ENCODE measurements at regions not wholly inside any gene's neighbourhood (a gene's known extent, or its start where the extent isn't known, plus 50 kb on each side); places are given as distances from the start of the nearest gene placed in this dataset.

DNA sequence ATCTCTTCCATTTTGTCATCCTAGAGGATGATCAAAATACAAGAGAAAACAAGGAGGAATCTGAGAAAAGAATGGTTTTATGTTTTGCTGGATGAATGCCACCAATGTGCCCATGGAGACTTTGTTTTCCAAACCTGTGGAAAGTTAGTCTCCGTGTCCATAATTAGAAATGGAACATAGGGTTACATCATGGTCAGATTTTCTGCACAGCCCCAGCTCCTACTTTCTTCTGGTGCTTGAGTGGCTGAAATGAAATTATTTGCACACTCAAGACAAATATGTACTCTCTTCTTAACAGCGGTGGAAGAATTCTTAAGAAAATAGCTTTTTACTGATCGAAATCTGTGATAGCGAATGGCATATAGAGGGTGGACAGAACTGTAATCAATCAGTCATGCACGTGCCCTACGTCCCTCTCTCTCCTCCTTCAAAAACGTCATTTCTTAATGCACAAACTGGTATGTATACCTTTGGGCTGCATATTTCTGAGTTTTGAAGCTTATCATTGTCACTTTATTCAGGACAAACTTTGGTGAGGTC lies 825.2 kb downstream of the AACS start:
- H3K27me3 Mint-ChIP-seq (ENCODE audit: unreplicated experiment), result no peaks in the 10 kb centered on the region
- CTCF ChIA-PET, result no interaction called here

DNA sequence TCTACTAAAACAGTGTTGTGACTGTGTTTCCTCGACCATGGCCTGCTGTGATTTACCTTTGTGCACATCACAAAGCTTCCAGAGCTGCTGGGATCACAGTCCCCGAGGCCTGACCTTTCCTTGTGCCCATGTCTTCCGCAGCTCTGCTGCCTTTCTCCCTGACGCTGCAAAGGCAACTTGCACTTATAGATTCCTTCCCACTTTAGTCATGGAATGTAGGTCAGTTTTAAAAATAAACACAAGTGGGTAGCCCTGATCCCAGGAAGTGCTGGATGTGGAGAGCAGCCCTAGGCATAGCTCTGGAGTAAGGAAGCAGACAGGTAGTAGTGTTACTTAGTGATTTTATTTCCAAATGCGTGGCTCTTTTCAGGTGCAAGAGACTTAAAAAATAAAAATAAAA lies 825.7 kb downstream of the AACS start:
- no peak overlapping the region for H3K4me3 Mint-ChIP-seq (ENCODE audit: low read depth, unreplicated experiment)
- no TSS peak for BruUV-seq (replicated peaks)
- no peaks in the 10 kb centered on the region for H3K36me3 Mint-ChIP-seq (ENCODE audit: insufficient read depth, unreplicated experiment)
- H3K27me3 Mint-ChIP-seq (ENCODE audit: unreplicated experiment), result no peaks in the 10 kb centered on the region
- DNase-seq, result no peak
- intact Hi-C loops (cut with micrococcal nuclease; ENCODE audit: unreplicated experiment), result no loop called here
- CTCF ChIA-PET, result no interaction called here
- no peak for TF ChIP-seq CTCF (IDR thresholded peaks at IDR 0.05; ENCODE audit: unreplicated experiment)
- H3K4me1 Mint-ChIP-seq (ENCODE audit: low read depth, unreplicated experiment), result no peaks in the 10 kb centered on the region
- peaks cover 2% of the 10 kb centered on the region for H3K9me3 Mint-ChIP-seq (ENCODE audit: low read depth, unreplicated experiment)
- H3K27ac Mint-ChIP-seq (ENCODE audit: unreplicated experiment), result no peak overlapping the region

More for the DNA sequence above, 825.2 kb downstream of the AACS start:
- no peak for DNase-seq
- no peaks in the 10 kb centered on the region for H3K36me3 Mint-ChIP-seq (ENCODE audit: insufficient read depth, unreplicated experiment)
- H3K9me3 Mint-ChIP-seq (ENCODE audit: low read depth, unreplicated experiment), result peaks cover 2% of the 10 kb centered on the region
- TF ChIP-seq CTCF (IDR thresholded peaks at IDR 0.05; ENCODE audit: unreplicated experiment), result no peak
- H3K27ac Mint-ChIP-seq (ENCODE audit: unreplicated experiment), result no peak overlapping the region
- H3K4me1 Mint-ChIP-seq (ENCODE audit: low read depth, unreplicated experiment), result no peaks in the 10 kb centered on the region
- intact Hi-C loops (cut with micrococcal nuclease; ENCODE audit: unreplicated experiment), result no loop called here
- BruUV-seq (replicated peaks), result no TSS peak
- no peak overlapping the region for H3K4me3 Mint-ChIP-seq (ENCODE audit: low read depth, unreplicated experiment)

- no peak for DNase-seq
- Mint-ChIP-seq H3K9me3 (ENCODE audit: low read depth, unreplicated experiment) (peaks cover 2% of the 10 kb centered on the region), H3K4me3 (ENCODE audit: low read depth, unreplicated experiment) (no peak overlapping the region), H3K27me3 (ENCODE audit: unreplicated experiment) (no peaks in the 10 kb centered on the region), H3K27ac (ENCODE audit: unreplicated experiment) (no peak overlapping the region), H3K36me3 (ENCODE audit: insufficient read depth, unreplicated experiment) (no peaks in the 10 kb centered on the region), H3K4me1 (ENCODE audit: low read depth, unreplicated experiment) (no peaks in the 10 kb centered on the region)
- no peak for TF ChIP-seq CTCF (IDR thresholded peaks at IDR 0.05; ENCODE audit: unreplicated experiment)
- no TSS peak for BruUV-seq (replicated peaks)
- intact Hi-C loops (cut with micrococcal nuclease; ENCODE audit: unreplicated experiment), result no loop called here
- CTCF ChIA-PET, result no interaction called here
Measured at GRCh38 chr12:125892276-125892675, 827.0 kb downstream of the AACS start.

GRCh38 chr12:125902991-125903390 lies 837.8 kb downstream of the AACS start:
- no peak overlapping the region for H3K27ac Mint-ChIP-seq (ENCODE audit: unreplicated experiment)
- CTCF ChIA-PET, result no interaction called here
- intact Hi-C loops (cut with micrococcal nuclease; ENCODE audit: unreplicated experiment), result no loop called here
- no peak for DNase-seq
- no peaks in the 10 kb centered on the region for H3K4me1 Mint-ChIP-seq (ENCODE audit: low read depth, unreplicated experiment)
- H3K27me3 Mint-ChIP-seq (ENCODE audit: unreplicated experiment), result no peaks in the 10 kb centered on the region
- BruUV-seq (replicated peaks), result no TSS peak
- H3K36me3 Mint-ChIP-seq (ENCODE audit: insufficient read depth, unreplicated experiment), result no peaks in the 10 kb centered on the region
- H3K9me3 Mint-ChIP-seq (ENCODE audit: low read depth, unreplicated experiment), result peaks cover 3% of the 10 kb centered on the region
- no peak for TF ChIP-seq CTCF (IDR thresholded peaks at IDR 0.05; ENCODE audit: unreplicated experiment)
- H3K4me3 Mint-ChIP-seq (ENCODE audit: low read depth, unreplicated experiment), result no peak overlapping the region
